Astrocyte of the cerebellum (primary cell): ENCODE measurements at regions not wholly inside any gene's neighbourhood (a gene's known extent, or its start where the extent isn't known, plus 50 kb on each side); places are given as distances from the start of the nearest gene placed in this dataset.

ENCODE experiments used
- DNase-seq: peaks from one replicate; pipeline ENCODE4 v3.0.0-alpha.2; 2011; ENCODE audit warnings: low read depth
- H3K4me3 ChIP-seq: 2 replicates; pipeline ENCODE4 v1.5.1; 2011; ENCODE audit warnings: mild to moderate bottlenecking, low read depth, low read length, moderate library complexity
- CTCF ChIP-seq: IDR thresholded peaks from 2 replicates; pipeline ENCODE4 v1.5.1; 2012; ENCODE audit warnings: low read length, low read depth, moderate library complexity, mild to moderate bottlenecking; ENCODE audit errors: missing control alignments
- in situ Hi-C: cut with HindIII; loops from 2 replicates; pipeline ENCODE4 v1.10.0; 2017; ENCODE audit warnings: low sequenced_read_pairs

GRCh38 chr3:182364723-182365650 lies 428.3 kb upstream of the ATP11B start:
- DNase-seq = peak; percentile 68
- peak overlapping the region; percentile 21 for H3K4me3 ChIP-seq
- TF ChIP-seq CTCF = no peak
- in situ Hi-C loops = loop anchor here (5.0 kb wide), 1 partner anchor 87 kb away; no protein-coding TSS in a partner anchor

GRCh38 chr3:182366746-182367145 lies 426.6 kb upstream of the ATP11B start:
- in situ Hi-C loops = loop anchor here (5.0 kb wide), 1 partner anchor 86 kb away; no protein-coding TSS in a partner anchor
- DNase-seq = no peak
- no peak overlapping the region for H3K4me3 ChIP-seq
- no peak for TF ChIP-seq CTCF

- no peak for DNase-seq
- no peak for TF ChIP-seq CTCF
- no peak overlapping the region for H3K4me3 ChIP-seq
- in situ Hi-C loops = loop anchor here (5.0 kb wide), 1 partner anchor 82 kb away; no protein-coding TSS in a partner anchor
These were observed 423.4 kb upstream of the ATP11B start for GRCh38 chr3:182369861-182370260.

- TF ChIP-seq CTCF = no peak
- in situ Hi-C loops = no loop called here
- peak; percentile 61 for DNase-seq
These were observed 422.4 kb upstream of the ATP11B start for GRCh38 chr3:182370949-182371348.

GRCh38 chr3:182375916-182376315 lies 417.4 kb upstream of the ATP11B start:
- in situ Hi-C loops = no loop called here
- DNase-seq = no peak
- no peak for TF ChIP-seq CTCF
- no peak overlapping the region for H3K4me3 ChIP-seq

More at GRCh38 chr3:182370949-182371348, 422.4 kb upstream of the ATP11B start:
- no peak overlapping the region for H3K4me3 ChIP-seq

GRCh38 chr3:182382112-182382857 lies 411.0 kb upstream of the ATP11B start:
- DNase-seq = no peak
- TF ChIP-seq CTCF = no peak
- no peak overlapping the region for H3K4me3 ChIP-seq
- in situ Hi-C loops = no loop called here
